IMR-90 (cell line): ENCODE measurements at regions not wholly inside any gene's neighbourhood (a gene's known extent, or its start where the extent isn't known, plus 50 kb on each side); places are given as distances from the start of the nearest gene placed in this dataset.
A peak's percentile ranks its signal among the peaks of the same experiment; 100 is the strongest.

Source experiments
- ATAC-seq: fragments of 200-7000 bp; cut with Tn5 transposase; 2 replicates; pipeline ENCODE4 v1.9.1; 2020; ENCODE audit warnings: low read depth, mild to moderate bottlenecking, moderate library complexity
- BruUV-seq: library from RNA; stranded (reverse); fragments of 400-500 nt; replicated peaks from 2 replicates; lab custom pipeline; 2021; lab: Mats Ljungman, UMichigan
- CTCF ChIA-PET: fragments of 300-600 bp; formaldehyde crosslinking; extraction: SDS; loops from one replicate; lab custom pipeline; 2021; ENCODE audit warnings: antibody characterized with exemption; lab: Yijun Ruan, JAX
- POLR2A ChIA-PET: fragments of 300-600 bp; sonication (Branson Sonifier 250); formaldehyde crosslinking; loops from one replicate; lab custom pipeline; 2022; ENCODE audit warnings: antibody characterized with exemption; ENCODE audit not compliant: unreplicated experiment; lab: Charles Lee
- DNase-seq: peaks from one replicate; pipeline ENCODE4 v3.0.0; 2013
- H2AFZ ChIP-seq: replicated peaks from 2 replicates; pipeline ENCODE3; 2013; ENCODE audit warnings: low read length, mild to moderate bottlenecking; ENCODE audit not compliant: poor library complexity
- H2AK5ac ChIP-seq: 2 replicates; pipeline ENCODE4 v1.6.1; 2013; ENCODE audit warnings: low read depth, low read length, inconsistent platforms
- H2AK9ac ChIP-seq: replicated peaks from 2 replicates; pipeline ENCODE3; 2013; ENCODE audit warnings: mild to moderate bottlenecking, low read depth, low read length, moderate library complexity; ENCODE audit not compliant: poor library complexity
- H2BK120ac ChIP-seq: 2 replicates; pipeline ENCODE4 v1.6.1; 2013; ENCODE audit warnings: low read depth, low read length, inconsistent platforms
- H2BK15ac ChIP-seq: 3 replicates; pipeline ENCODE4 v1.6.1; 2013; ENCODE audit warnings: low read depth, low read length, inconsistent platforms
- H2BK20ac ChIP-seq: 2 replicates; pipeline ENCODE4 v1.6.1; 2013; ENCODE audit warnings: low read depth, mild to moderate bottlenecking, inconsistent platforms, low read length, moderate library complexity
- H2BK5ac ChIP-seq: 2 replicates; pipeline ENCODE4 v1.6.1; 2013; ENCODE audit warnings: mild to moderate bottlenecking, low read depth, low read length, inconsistent platforms; ENCODE audit not compliant: poor library complexity, severe bottlenecking
- H3K14ac ChIP-seq: replicated peaks from 2 replicates; pipeline ENCODE4 v1.6.1; 2013; ENCODE audit warnings: low read depth, low read length, inconsistent platforms
- H3K18ac ChIP-seq: 2 replicates; pipeline ENCODE4 v1.6.1; 2013; ENCODE audit warnings: low read depth, low read length, control low read depth
- H3K23ac ChIP-seq: 2 replicates; pipeline ENCODE4 v1.6.1; 2013; ENCODE audit warnings: low read depth, low read length, inconsistent platforms
- H3K27ac ChIP-seq: 2 replicates; pipeline ENCODE4 v1.5.1; 2013; ENCODE audit warnings: mild to moderate bottlenecking, control low read depth, low read length; ENCODE audit not compliant: insufficient read depth
- H3K27me3 ChIP-seq: 2 replicates; pipeline ENCODE4 v1.6.1; 2013; ENCODE audit warnings: low read length; ENCODE audit not compliant: control insufficient read depth, insufficient read depth
- H3K36me3 ChIP-seq: 2 replicates; pipeline ENCODE4 v1.6.1; 2013; ENCODE audit warnings: low read length, mixed read lengths; ENCODE audit not compliant: control insufficient read depth, insufficient read depth
- H3K4ac ChIP-seq: 2 replicates; pipeline ENCODE4 v1.6.1; 2013; ENCODE audit warnings: low read depth, low read length, inconsistent platforms
- H3K4me1 ChIP-seq: 2 replicates; pipeline ENCODE4 v1.6.1; 2013; ENCODE audit warnings: low read length, mixed read lengths; ENCODE audit not compliant: control insufficient read depth, insufficient read depth
- H3K4me2 ChIP-seq: 2 replicates; pipeline ENCODE4 v1.6.1; 2013; ENCODE audit warnings: low read depth, mild to moderate bottlenecking, control low read depth, low read length, moderate library complexity
- H3K4me3 ChIP-seq: 2 replicates; pipeline ENCODE4 v1.5.1; 2013; ENCODE audit warnings: low read depth, mild to moderate bottlenecking, control low read depth, low read length, moderate library complexity; ENCODE audit not compliant: insufficient read depth
- H3K56ac ChIP-seq: 2 replicates; pipeline ENCODE4 v1.6.1; 2013; ENCODE audit warnings: low read length, inconsistent platforms; ENCODE audit not compliant: insufficient read depth; ENCODE audit errors: extremely low read depth
- H3K79me1 ChIP-seq, 2 experiments: 2 replicates each; pipeline ENCODE4 v1.6.1; 2013; ENCODE audit warnings: low read length in 2 of 2, inconsistent platforms in 1 of 2, low read depth in 1 of 2
- H3K9ac ChIP-seq: 2 replicates; pipeline ENCODE4 v1.6.1; 2013; ENCODE audit warnings: low read depth, low read length, control low read depth
- H3K9me1 ChIP-seq: 2 replicates; pipeline ENCODE4 v1.6.1; 2013; ENCODE audit warnings: low read length, inconsistent platforms; ENCODE audit not compliant: insufficient read depth
- H3K9me3 ChIP-seq: 2 replicates; pipeline ENCODE4 v1.6.1; 2013; ENCODE audit warnings: low read length; ENCODE audit not compliant: control insufficient read depth, insufficient read depth
- H4K20me1 ChIP-seq: 2 replicates; pipeline ENCODE4 v1.6.1; 2013; ENCODE audit warnings: low read length, inconsistent platforms; ENCODE audit not compliant: insufficient read depth
- H4K5ac ChIP-seq: 2 replicates; pipeline ENCODE4 v1.6.1; 2013; ENCODE audit warnings: mild to moderate bottlenecking, low read depth, low read length, control low read depth
- H4K8ac ChIP-seq, 2 experiments: 2 replicates each; pipeline ENCODE4 v1.6.1; 2013; ENCODE audit warnings: low read depth in 2 of 2, low read length in 2 of 2, control low read depth in 1 of 2, inconsistent platforms in 1 of 2
- H4K91ac ChIP-seq: 2 replicates; pipeline ENCODE4 v1.6.1; 2013; ENCODE audit warnings: low read depth, low read length, inconsistent platforms; ENCODE audit not compliant: insufficient read depth
- BHLHE40 ChIP-seq: fragments of 150-350 bp; IDR thresholded peaks from 2 replicates; pipeline ENCODE4 v1.6.1; 2016; ENCODE audit warnings: mild to moderate bottlenecking, low read depth, low read length
- CTCF ChIP-seq: conservative IDR thresholded peaks from 2 replicates; pipeline ENCODE4 v1.5.1; 2012; ENCODE audit warnings: mild to moderate bottlenecking, low read depth, low read length, improper control_type of control experiment
- ELK1 ChIP-seq: fragments of 150-350 bp; IDR thresholded peaks from 2 replicates; pipeline ENCODE4 v1.6.1; 2016; ENCODE audit warnings: low read depth, mild to moderate bottlenecking, low read length, moderate library complexity, borderline replicate concordance
- NFE2L2 ChIP-seq: fragments of 150-350 bp; IDR thresholded peaks from 2 replicates; pipeline ENCODE4 v1.6.1; 2016; ENCODE audit warnings: low read depth, mild to moderate bottlenecking, low read length
- WGBS, 2 experiments: methylation state at CpG; one replicate each; pipeline versions ENCODE4 v1.1.5 to v1.1.7; 2013; ENCODE audit warnings: missing lambda C conversion rate in 2 of 2; ENCODE audit not compliant: insufficient read length in 1 of 2; ENCODE audit errors: extremely low coverage in 2 of 2; 5-methylcytosine and 5-hydroxymethylcytosine counted together
- dilution Hi-C: fragments of 300-500 bp; cut with HindIII; formaldehyde crosslinking; loops from one replicate; pipeline ENCODE4 v1.14.3; 2018; ENCODE audit warnings: low sequenced_read_pairs; ENCODE audit not compliant: unreplicated experiment
- in situ Hi-C: fragments of 300-500 bp; cut with MboI; formaldehyde crosslinking; loops from 3 replicates; pipeline ENCODE4 v1.14.3; 2019; ENCODE audit warnings: low sequenced_read_pairs, inconsistent platforms, mixed read lengths
- intact Hi-C: fragments of 100-400 bp; cut with micrococcal nuclease; formaldehyde crosslinking; loops from 2 replicates; pipeline ENCODE4 v1.10.0; 2022

DNA sequence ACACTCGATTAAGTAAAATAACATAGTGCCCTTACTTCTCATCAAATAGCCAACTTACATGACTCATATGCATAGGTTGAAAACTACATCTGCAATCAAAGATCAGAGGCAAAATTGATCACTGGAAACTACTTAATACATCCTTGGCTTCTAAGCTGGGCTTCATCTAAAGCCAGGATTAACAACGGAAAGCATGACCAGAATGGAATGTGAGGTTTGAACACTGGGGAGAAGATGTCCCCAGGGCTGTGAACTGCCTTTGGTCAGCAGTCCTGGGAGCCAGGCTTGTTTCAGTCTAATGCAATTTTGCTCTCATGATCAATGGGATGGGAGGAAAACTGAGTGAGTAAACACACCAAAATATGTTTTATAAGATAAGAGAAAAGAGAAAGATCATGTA is 192.5 kb upstream of the TTC29 start:
- in situ Hi-C loops = no loop called here

More for the DNA sequence above, 192.5 kb upstream of the TTC29 start:
- ATAC-seq = peak; percentile 52
- POLR2A ChIA-PET = no interaction called here
- CTCF ChIA-PET = interaction anchor here (1.1 kb wide), 1 partner anchor 15 kb away, joined by 3 read pairs; no protein-coding TSS in a partner anchor
- no peak overlapping the region for H3K9ac ChIP-seq
- H3K27ac ChIP-seq = no peak overlapping the region
- no peak overlapping the region for H4K5ac ChIP-seq
- H3K23ac ChIP-seq = no peak overlapping the region
- TF ChIP-seq CTCF (no peak), ELK1 (no peak), BHLHE40 (no peak), NFE2L2 (no peak)
- H3K9me3 ChIP-seq = no peaks in the 10 kb centered on the region
- DNase-seq = peak; percentile 33
- H2BK20ac ChIP-seq = no peak overlapping the region
- H2BK15ac ChIP-seq = no peak overlapping the region; the same call in 2 of the 3 replicates
- BruUV-seq = no TSS peak
- H2AK9ac ChIP-seq = no peak overlapping the region
- dilution Hi-C loops = no loop called here
- H3K14ac ChIP-seq = no peak overlapping the region
- 0 out of 2 replicates have a peak, but pooled peaks cover 3% of the 10 kb centered on the region for H3K9me1 ChIP-seq
- no CpG with 5 or more reads among the region's 2 CpGs for WGBS, 2 experiments
- H4K20me1 ChIP-seq = no peaks in the 10 kb centered on the region
- H3K4me3 ChIP-seq = no peak overlapping the region
- intact Hi-C loops = loop anchor here (10.0 kb wide), 1 partner anchor 727 kb away; no protein-coding TSS in a partner anchor
- peak overlapping the region; percentile 20; the same call in 1 of the 2 replicates for H2AK5ac ChIP-seq
- no peak overlapping the region for H3K4ac ChIP-seq
- no peak overlapping the region for H2BK5ac ChIP-seq
- H3K27me3 ChIP-seq = no peaks in the 10 kb centered on the region
- no peak overlapping the region for H4K91ac ChIP-seq
- H3K56ac ChIP-seq = no peak overlapping the region
- H2AFZ ChIP-seq = no peak overlapping the region
- no peaks in the 10 kb centered on the region for H3K36me3 ChIP-seq
- peaks cover 12% of the 10 kb centered on the region for H3K4me1 ChIP-seq
- H3K18ac ChIP-seq = no peak overlapping the region
- H4K8ac ChIP-seq = no peak overlapping the region
- no peak overlapping the region for H2BK120ac ChIP-seq
- no peaks in the 10 kb centered on the region for H3K79me1 ChIP-seq
- H3K4me2 ChIP-seq = no peak overlapping the region
